ENCODE measurements at regions not wholly inside any gene's neighbourhood (a gene's known extent, or its start where the extent isn't known, plus 50 kb on each side); places are given as distances from the start of the nearest gene placed in this dataset.

- Mint-ChIP-seq H3K4me3 (ENCODE audit: low read depth, unreplicated experiment) (no peak overlapping the region), H3K4me1 (ENCODE audit: low read depth, unreplicated experiment) (peaks cover 8% of the 10 kb centered on the region)
- intact Hi-C loops (cut with micrococcal nuclease; ENCODE audit: unreplicated experiment): no loop called here
Observed at GRCh38 chr10:78260141-78260540, 226.5 kb downstream of the RPS24 start.

GRCh38 chr10:78260680-78261079 is 227.0 kb downstream of the RPS24 start:
- Mint-ChIP-seq H3K27ac (ENCODE audit: unreplicated experiment) (no peak overlapping the region), H3K4me1 (ENCODE audit: low read depth, unreplicated experiment) (peaks cover 3% of the 10 kb centered on the region), H3K4me3 (ENCODE audit: low read depth, unreplicated experiment) (no peak overlapping the region), H3K36me3 (ENCODE audit: insufficient read depth, unreplicated experiment) (no peaks in the 10 kb centered on the region), H3K27me3 (ENCODE audit: unreplicated experiment) (peaks cover 40% of the 10 kb centered on the region), H3K9me3 (ENCODE audit: low read depth, unreplicated experiment) (peaks cover 3% of the 10 kb centered on the region)
- BruUV-seq (replicated peaks): no TSS peak
- CTCF ChIA-PET: interaction anchor here (0.6 kb wide), 1 partner anchor 103 kb away, joined by 3 read pairs; no protein-coding TSS in a partner anchor
- DNase-seq: no peak
- TF ChIP-seq CTCF (IDR thresholded peaks at IDR 0.05; ENCODE audit: unreplicated experiment): no peak
- intact Hi-C loops (cut with micrococcal nuclease; ENCODE audit: unreplicated experiment): no loop called here

More at GRCh38 chr10:78260141-78260540, 226.5 kb downstream of the RPS24 start:
- CTCF ChIA-PET: interaction anchor here (0.6 kb wide), 2 partner anchors 103 to 1098 kb away, joined by 3 to 6 read pairs; no protein-coding TSS in a partner anchor
- DNase-seq: no peak
- peaks cover 35% of the 10 kb centered on the region for H3K27me3 Mint-ChIP-seq (ENCODE audit: unreplicated experiment)
- H3K9me3 Mint-ChIP-seq (ENCODE audit: low read depth, unreplicated experiment): peaks cover 3% of the 10 kb centered on the region
- BruUV-seq (replicated peaks): no TSS peak
- H3K36me3 Mint-ChIP-seq (ENCODE audit: insufficient read depth, unreplicated experiment): no peaks in the 10 kb centered on the region
- no peak for TF ChIP-seq CTCF (IDR thresholded peaks at IDR 0.05; ENCODE audit: unreplicated experiment)
- no peak overlapping the region for H3K27ac Mint-ChIP-seq (ENCODE audit: unreplicated experiment)

- Mint-ChIP-seq H3K27me3 (ENCODE audit: unreplicated experiment) (peaks cover 46% of the 10 kb centered on the region), H3K9me3 (ENCODE audit: low read depth, unreplicated experiment) (peaks cover 3% of the 10 kb centered on the region), H3K4me1 (ENCODE audit: low read depth, unreplicated experiment) (no peaks in the 10 kb centered on the region), H3K36me3 (ENCODE audit: insufficient read depth, unreplicated experiment) (no peaks in the 10 kb centered on the region), H3K4me3 (ENCODE audit: low read depth, unreplicated experiment) (no peak overlapping the region), H3K27ac (ENCODE audit: unreplicated experiment) (no peak overlapping the region)
- no peak for DNase-seq
- intact Hi-C loops (cut with micrococcal nuclease; ENCODE audit: unreplicated experiment): no loop called here
- no TSS peak for BruUV-seq (replicated peaks)
- CTCF ChIA-PET: no interaction called here
- no peak for TF ChIP-seq CTCF (IDR thresholded peaks at IDR 0.05; ENCODE audit: unreplicated experiment)
Observed at GRCh38 chr10:78261291-78261690, 227.6 kb downstream of the RPS24 start.

GRCh38 chr10:78262860-78263259 is 229.2 kb downstream of the RPS24 start:
- CTCF ChIA-PET: no interaction called here
- BruUV-seq (replicated peaks): no TSS peak
- no peak for TF ChIP-seq CTCF (IDR thresholded peaks at IDR 0.05; ENCODE audit: unreplicated experiment)
- DNase-seq: no peak
- Mint-ChIP-seq H3K4me3 (ENCODE audit: low read depth, unreplicated experiment) (no peak overlapping the region), H3K9me3 (ENCODE audit: low read depth, unreplicated experiment) (peaks cover 3% of the 10 kb centered on the region), H3K36me3 (ENCODE audit: insufficient read depth, unreplicated experiment) (no peaks in the 10 kb centered on the region), H3K27me3 (ENCODE audit: unreplicated experiment) (peaks cover 61% of the 10 kb centered on the region), H3K27ac (ENCODE audit: unreplicated experiment) (no peak overlapping the region), H3K4me1 (ENCODE audit: low read depth, unreplicated experiment) (no peaks in the 10 kb centered on the region)
- intact Hi-C loops (cut with micrococcal nuclease; ENCODE audit: unreplicated experiment): no loop called here
